ENCODE measurements at regions not wholly inside any gene's neighbourhood (a gene's known extent, or its start where the extent isn't known, plus 50 kb on each side); places are given as distances from the start of the nearest gene placed in this dataset.
"Not testable (repeated sequence)": the region's sequence is repeated elsewhere in the genome, so short reads cannot be mapped to it uniquely, and the experiment has no call there.

GRCh38 chr14:97804056-97804455 is 1006.9 kb downstream of the VRK1 start:
- Histone ChIP-seq H3K4me2 (ENCODE audit: insufficient read depth, low read length, poor library complexity, severe bottlenecking) (no peak overlapping the region), H3K27ac (replicated peaks; ENCODE audit: low read length) (no peak overlapping the region), H3K4me1 (ENCODE audit: control insufficient read depth in 2 of 2, insufficient read depth in 1 of 2, low read depth in 1 of 2, low read length in 2 of 2) (peaks cover 0 to 6% of the 10 kb centered on the region in 2 donors), H4K91ac (ENCODE audit: low read depth, low read length, poor library complexity) (no peak overlapping the region), H2BK120ac (ENCODE audit: low read depth, low read length) (no peak overlapping the region), H3K23ac (ENCODE audit: low read depth, low read length, poor library complexity) (no peak overlapping the region), H3K9me3 (replicated peaks in 1 of 2; ENCODE audit: control insufficient read depth in 2 of 2, insufficient read depth in 1 of 2, low read depth in 1 of 2, low read length in 2 of 2) (no peaks in the 10 kb centered on the region), H3K14ac (ENCODE audit: low read length) (no peak overlapping the region), H3K27me3 (ENCODE audit: control insufficient read depth in 3 of 3, insufficient read depth in 3 of 3, low read depth in 1 of 3, low read length in 3 of 3) (no peaks in the 10 kb centered on the region), H2BK15ac (ENCODE audit: low read length) (no peak overlapping the region), H2BK12ac (ENCODE audit: low read length) (no peak overlapping the region), H3K36me3 (replicated peaks in 1 of 2; ENCODE audit: control insufficient read depth in 2 of 2, insufficient read depth in 2 of 2, low read length in 2 of 2) (no peaks in the 10 kb centered on the region), H4K8ac (ENCODE audit: low read depth, low read length) (no peak overlapping the region), H3K79me1 (ENCODE audit: low read depth, low read length) (no peaks in the 10 kb centered on the region), H2AFZ (ENCODE audit: low read length) (no peak overlapping the region), H2BK5ac (ENCODE audit: low read length) (no peak overlapping the region), H3K4ac (ENCODE audit: low read length) (no peak overlapping the region), H3K18ac (ENCODE audit: low read length) (no peak overlapping the region), H3K4me3 (ENCODE audit: low read length in 2 of 2) (no peak overlapping the region), H2AK5ac (ENCODE audit: low read depth, low read length) (no peak overlapping the region), H3K9ac (ENCODE audit: low read depth, low read length, poor library complexity) (no peak overlapping the region)
- WGBS, 2 donors (ENCODE audit: extremely low coverage in 2 of 2, insufficient read length in 2 of 2, insufficient replicate concordance in 1 of 2), result no CpG with 5 or more reads among the region's 2 CpGs
- no peak for DNase-seq (ENCODE audit: low spot score)

- Histone ChIP-seq H3K27ac (replicated peaks; ENCODE audit: low read length) (no peak overlapping the region), H2BK5ac (ENCODE audit: low read length) (no peak overlapping the region), H2BK15ac (ENCODE audit: low read length) (no peak overlapping the region), H3K4me1 (ENCODE audit: control insufficient read depth in 2 of 2, insufficient read depth in 1 of 2, low read depth in 1 of 2, low read length in 2 of 2) (peaks cover 0 to 4% of the 10 kb centered on the region in 2 donors), H3K9ac (ENCODE audit: low read depth, low read length, poor library complexity) (no peak overlapping the region), H2AFZ (ENCODE audit: low read length) (no peak overlapping the region), H3K18ac (ENCODE audit: low read length) (no peak overlapping the region), H3K4ac (ENCODE audit: low read length) (no peak overlapping the region), H3K9me3 (replicated peaks in 1 of 2; ENCODE audit: control insufficient read depth in 2 of 2, insufficient read depth in 1 of 2, low read depth in 1 of 2, low read length in 2 of 2) (no peaks in the 10 kb centered on the region), H3K23ac (ENCODE audit: low read depth, low read length, poor library complexity) (no peak overlapping the region), H3K14ac (ENCODE audit: low read length) (no peak overlapping the region), H3K36me3 (replicated peaks in 1 of 2; ENCODE audit: control insufficient read depth in 2 of 2, insufficient read depth in 2 of 2, low read length in 2 of 2) (no peaks in the 10 kb centered on the region), H4K91ac (ENCODE audit: low read depth, low read length, poor library complexity) (no peak overlapping the region), H3K27me3 (ENCODE audit: control insufficient read depth in 3 of 3, insufficient read depth in 3 of 3, low read depth in 1 of 3, low read length in 3 of 3) (no peaks in the 10 kb centered on the region), H2AK5ac (ENCODE audit: low read depth, low read length) (no peak overlapping the region), H4K8ac (ENCODE audit: low read depth, low read length) (no peak overlapping the region), H3K79me1 (ENCODE audit: low read depth, low read length) (no peaks in the 10 kb centered on the region), H2BK120ac (ENCODE audit: low read depth, low read length) (no peak overlapping the region), H3K4me2 (ENCODE audit: insufficient read depth, low read length, poor library complexity, severe bottlenecking) (no peak overlapping the region), H3K4me3 (ENCODE audit: low read length in 2 of 2) (no peak overlapping the region), H2BK12ac (ENCODE audit: low read length) (no peak overlapping the region)
- WGBS, 2 donors (ENCODE audit: extremely low coverage in 2 of 2, insufficient read length in 2 of 2, insufficient replicate concordance in 1 of 2), result no CpG with 5 or more reads among the region's 9 CpGs
- DNase-seq (ENCODE audit: low spot score), result no peak
Observed at GRCh38 chr14:97806891-97807290, 1009.7 kb downstream of the VRK1 start.

GRCh38 chr14:97808541-97808940 is 1011.4 kb downstream of the VRK1 start:
- not testable (repeated sequence) for H3K9me3 ChIP-seq (replicated peaks in 1 of 2; ENCODE audit: control insufficient read depth in 2 of 2, insufficient read depth in 1 of 2, low read depth in 1 of 2, low read length in 2 of 2); H3K4me3 ChIP-seq (ENCODE audit: low read length in 2 of 2); H2BK120ac ChIP-seq (ENCODE audit: low read depth, low read length); H2AK5ac ChIP-seq (ENCODE audit: low read depth, low read length); H3K27ac ChIP-seq (replicated peaks; ENCODE audit: low read length); H2BK15ac ChIP-seq (ENCODE audit: low read length); H3K14ac ChIP-seq (ENCODE audit: low read length); H4K91ac ChIP-seq (ENCODE audit: low read depth, low read length, poor library complexity); H2BK5ac ChIP-seq (ENCODE audit: low read length); H2BK12ac ChIP-seq (ENCODE audit: low read length); H3K36me3 ChIP-seq (replicated peaks in 1 of 2; ENCODE audit: control insufficient read depth in 2 of 2, insufficient read depth in 2 of 2, low read length in 2 of 2); H2AFZ ChIP-seq (ENCODE audit: low read length); H3K9ac ChIP-seq (ENCODE audit: low read depth, low read length, poor library complexity); H3K79me1 ChIP-seq (ENCODE audit: low read depth, low read length); DNase-seq (ENCODE audit: low spot score); H4K8ac ChIP-seq (ENCODE audit: low read depth, low read length); H3K4me2 ChIP-seq (ENCODE audit: insufficient read depth, low read length, poor library complexity, severe bottlenecking); H3K18ac ChIP-seq (ENCODE audit: low read length); H3K27me3 ChIP-seq (ENCODE audit: control insufficient read depth in 3 of 3, insufficient read depth in 3 of 3, low read depth in 1 of 3, low read length in 3 of 3); H3K23ac ChIP-seq (ENCODE audit: low read depth, low read length, poor library complexity); H3K4me1 ChIP-seq (ENCODE audit: control insufficient read depth in 2 of 2, insufficient read depth in 1 of 2, low read depth in 1 of 2, low read length in 2 of 2); H3K4ac ChIP-seq (ENCODE audit: low read length)
- WGBS, 2 donors (ENCODE audit: extremely low coverage in 2 of 2, insufficient read length in 2 of 2, insufficient replicate concordance in 1 of 2), result no CpG with 5 or more reads among the region's 4 CpGs

GRCh38 chr14:97813556-97813955 is 1016.4 kb downstream of the VRK1 start:
- no CpG with 5 or more reads among the region's 5 CpGs for WGBS, 2 donors (ENCODE audit: extremely low coverage in 2 of 2, insufficient read length in 2 of 2, insufficient replicate concordance in 1 of 2)
- no peak overlapping the region for H3K4me3 ChIP-seq (ENCODE audit: low read length in 2 of 2)
- H3K79me1 ChIP-seq (ENCODE audit: low read depth, low read length), result no peaks in the 10 kb centered on the region

More at GRCh38 chr14:97813556-97813955, 1016.4 kb downstream of the VRK1 start:
- H3K14ac ChIP-seq (ENCODE audit: low read length), result no peak overlapping the region
- no peak overlapping the region for H4K91ac ChIP-seq (ENCODE audit: low read depth, low read length, poor library complexity)
- no peak overlapping the region for H3K4ac ChIP-seq (ENCODE audit: low read length)
- H2BK5ac ChIP-seq (ENCODE audit: low read length), result no peak overlapping the region
- no peaks in the 10 kb centered on the region for H3K9me3 ChIP-seq (replicated peaks in 1 of 2; ENCODE audit: control insufficient read depth in 2 of 2, insufficient read depth in 1 of 2, low read depth in 1 of 2, low read length in 2 of 2)
- H3K18ac ChIP-seq (ENCODE audit: low read length), result no peak overlapping the region
- no peak overlapping the region for H3K27ac ChIP-seq (replicated peaks; ENCODE audit: low read length)
- no peak overlapping the region for H3K9ac ChIP-seq (ENCODE audit: low read depth, low read length, poor library complexity)
- no peaks in the 10 kb centered on the region for H3K27me3 ChIP-seq (ENCODE audit: control insufficient read depth in 3 of 3, insufficient read depth in 3 of 3, low read depth in 1 of 3, low read length in 3 of 3)
- no peak overlapping the region for H2AFZ ChIP-seq (ENCODE audit: low read length)
- H3K23ac ChIP-seq (ENCODE audit: low read depth, low read length, poor library complexity), result no peak overlapping the region
- H2BK15ac ChIP-seq (ENCODE audit: low read length), result no peak overlapping the region
- DNase-seq (ENCODE audit: low spot score), result no peak
- peaks cover 0 to 1% of the 10 kb centered on the region in 2 donors for H3K4me1 ChIP-seq (ENCODE audit: control insufficient read depth in 2 of 2, insufficient read depth in 1 of 2, low read depth in 1 of 2, low read length in 2 of 2)
- H2BK12ac ChIP-seq (ENCODE audit: low read length), result no peak overlapping the region
- H3K4me2 ChIP-seq (ENCODE audit: insufficient read depth, low read length, poor library complexity, severe bottlenecking), result no peak overlapping the region
- H4K8ac ChIP-seq (ENCODE audit: low read depth, low read length), result no peak overlapping the region
- H3K36me3 ChIP-seq (replicated peaks in 1 of 2; ENCODE audit: control insufficient read depth in 2 of 2, insufficient read depth in 2 of 2, low read length in 2 of 2), result peaks cover 0 to under 1% of the 10 kb centered on the region in 2 donors
- no peak overlapping the region for H2BK120ac ChIP-seq (ENCODE audit: low read depth, low read length)
- H2AK5ac ChIP-seq (ENCODE audit: low read depth, low read length), result no peak overlapping the region
